Progenitor cell of endocrine pancreas (in vitro differentiated cells): ENCODE measurements at regions not wholly inside any gene's neighbourhood (a gene's known extent, or its start where the extent isn't known, plus 50 kb on each side); places are given as distances from the start of the nearest gene placed in this dataset.
"Not testable (repeated sequence)": the region's sequence is repeated elsewhere in the genome, so short reads cannot be mapped to it uniquely, and the experiment has no call there.

ENCODE experiments used
- DNase-seq: peaks from one replicate; pipeline ENCODE4 v3.0.0; 2021; ENCODE audit warnings: low spot score; ENCODE audit not compliant: unreplicated experiment
- H3K27ac Mint-ChIP-seq: 2 replicates; pipeline ENCODE4 v1.8.0; 2021; ENCODE audit warnings: mild to moderate bottlenecking, moderate library complexity, mixed read lengths
- H3K27me3 Mint-ChIP-seq: 2 replicates; pipeline ENCODE4 v1.8.0; 2021; ENCODE audit warnings: mixed read lengths
- H3K36me3 Mint-ChIP-seq: 2 replicates; pipeline ENCODE4 v1.8.0; 2022; ENCODE audit warnings: mixed read lengths; ENCODE audit not compliant: insufficient read depth
- H3K4me1 Mint-ChIP-seq: 2 replicates; pipeline ENCODE4 v1.8.0; 2021; ENCODE audit warnings: low read depth, mixed read lengths
- H3K4me3 Mint-ChIP-seq: 2 replicates; pipeline ENCODE4 v1.8.0; 2021; ENCODE audit warnings: low read depth, mild to moderate bottlenecking, moderate library complexity, mixed read lengths
- H3K9me3 Mint-ChIP-seq: 2 replicates; pipeline ENCODE4 v1.8.0; 2021; ENCODE audit warnings: low read depth, mixed read lengths
- TF ChIP-seq, protein P1 (sequence below): fragments of 200-600 bp; sonication (generic); IDR thresholded peaks from one replicate; pipeline ENCODE4 v1.5.0; 2021; ENCODE audit warnings: antibody characterized with exemption, mild to moderate bottlenecking; ENCODE audit not compliant: unreplicated experiment

DNA sequence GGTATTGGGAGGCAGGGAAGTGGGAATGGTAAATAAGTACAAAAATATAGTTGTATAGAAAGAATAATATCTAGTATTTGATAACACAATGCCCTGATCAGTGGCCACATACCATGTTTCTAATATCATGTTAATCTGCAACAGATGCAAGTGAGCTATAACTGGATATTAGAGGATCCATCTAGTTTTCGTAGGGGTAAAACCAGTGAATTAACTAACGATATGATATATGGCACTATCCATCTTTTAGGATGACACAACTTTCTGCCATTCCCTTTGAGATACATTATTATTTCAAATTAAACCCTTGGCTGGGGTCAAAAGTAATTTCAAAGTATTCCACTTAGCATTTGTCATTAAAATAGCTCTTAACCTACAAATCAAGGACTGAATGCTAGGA, 1686.2 kb downstream of the SLITRK1 start:
- Mint-ChIP-seq H3K36me3 (no peaks in the 10 kb centered on the region), H3K27me3 (no peaks in the 10 kb centered on the region), H3K4me1 (no peaks in the 10 kb centered on the region), H3K9me3 (no peaks in the 10 kb centered on the region), H3K4me3 (no peak overlapping the region), H3K27ac (no peak overlapping the region)
- DNase-seq: no peak
- TF ChIP-seq, protein P1, sequence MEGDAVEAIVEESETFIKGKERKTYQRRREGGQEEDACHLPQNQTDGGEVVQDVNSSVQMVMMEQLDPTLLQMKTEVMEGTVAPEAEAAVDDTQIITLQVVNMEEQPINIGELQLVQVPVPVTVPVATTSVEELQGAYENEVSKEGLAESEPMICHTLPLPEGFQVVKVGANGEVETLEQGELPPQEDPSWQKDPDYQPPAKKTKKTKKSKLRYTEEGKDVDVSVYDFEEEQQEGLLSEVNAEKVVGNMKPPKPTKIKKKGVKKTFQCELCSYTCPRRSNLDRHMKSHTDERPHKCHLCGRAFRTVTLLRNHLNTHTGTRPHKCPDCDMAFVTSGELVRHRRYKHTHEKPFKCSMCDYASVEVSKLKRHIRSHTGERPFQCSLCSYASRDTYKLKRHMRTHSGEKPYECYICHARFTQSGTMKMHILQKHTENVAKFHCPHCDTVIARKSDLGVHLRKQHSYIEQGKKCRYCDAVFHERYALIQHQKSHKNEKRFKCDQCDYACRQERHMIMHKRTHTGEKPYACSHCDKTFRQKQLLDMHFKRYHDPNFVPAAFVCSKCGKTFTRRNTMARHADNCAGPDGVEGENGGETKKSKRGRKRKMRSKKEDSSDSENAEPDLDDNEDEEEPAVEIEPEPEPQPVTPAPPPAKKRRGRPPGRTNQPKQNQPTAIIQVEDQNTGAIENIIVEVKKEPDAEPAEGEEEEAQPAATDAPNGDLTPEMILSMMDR: no peak

DNA sequence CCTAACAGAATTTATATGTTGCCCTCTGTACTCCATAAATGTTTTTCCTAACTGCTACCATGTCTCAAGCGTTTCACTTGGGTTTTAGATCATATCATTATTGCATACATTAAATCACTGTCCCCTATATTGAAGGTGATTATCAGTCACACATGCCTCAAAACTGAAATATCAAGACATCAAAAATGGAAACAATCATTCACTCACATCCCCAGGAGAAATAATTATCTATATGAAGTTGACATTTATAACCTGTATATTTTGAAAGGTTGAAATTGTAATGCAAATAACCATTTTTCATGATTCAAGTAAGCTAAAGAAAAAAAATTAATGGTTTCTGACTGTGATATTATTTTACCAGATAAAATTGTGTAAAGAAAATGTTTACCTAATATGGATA, 1695.0 kb downstream of the SLITRK1 start:
- TF ChIP-seq, protein P1: no peak
- Mint-ChIP-seq H3K9me3 (no peaks in the 10 kb centered on the region), H3K36me3 (no peaks in the 10 kb centered on the region), H3K27me3 (no peaks in the 10 kb centered on the region), H3K4me3 (no peak overlapping the region), H3K4me1 (peaks cover 3% of the 10 kb centered on the region), H3K27ac (no peak overlapping the region)
- no peak for DNase-seq

DNA sequence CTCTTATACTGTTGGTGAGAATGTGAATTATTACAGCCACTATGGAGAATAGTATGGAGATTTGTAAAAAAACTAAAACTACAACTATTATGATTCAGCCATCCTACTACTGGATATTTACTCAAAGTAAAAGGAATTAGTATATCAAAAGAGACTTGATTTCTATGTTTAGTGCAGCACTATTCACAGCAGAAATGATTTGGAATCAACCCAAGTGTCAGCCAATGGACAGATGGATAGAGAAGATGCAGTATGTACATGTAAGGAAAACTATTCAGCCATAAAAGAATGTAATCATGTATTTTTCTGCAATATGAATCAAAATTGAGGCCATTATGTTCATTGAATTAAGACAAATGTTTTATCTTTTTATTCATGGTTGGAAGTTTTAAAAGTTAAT, 1705.5 kb downstream of the SLITRK1 start:
- Mint-ChIP-seq H3K27ac (no peak overlapping the region), H3K9me3 (peaks cover 14% of the 10 kb centered on the region), H3K4me3 (no peak overlapping the region), H3K36me3 (no peaks in the 10 kb centered on the region), H3K27me3 (no peaks in the 10 kb centered on the region), H3K4me1 (peaks cover 2% of the 10 kb centered on the region)
- TF ChIP-seq, protein P1: no peak
- DNase-seq: no peak

DNA sequence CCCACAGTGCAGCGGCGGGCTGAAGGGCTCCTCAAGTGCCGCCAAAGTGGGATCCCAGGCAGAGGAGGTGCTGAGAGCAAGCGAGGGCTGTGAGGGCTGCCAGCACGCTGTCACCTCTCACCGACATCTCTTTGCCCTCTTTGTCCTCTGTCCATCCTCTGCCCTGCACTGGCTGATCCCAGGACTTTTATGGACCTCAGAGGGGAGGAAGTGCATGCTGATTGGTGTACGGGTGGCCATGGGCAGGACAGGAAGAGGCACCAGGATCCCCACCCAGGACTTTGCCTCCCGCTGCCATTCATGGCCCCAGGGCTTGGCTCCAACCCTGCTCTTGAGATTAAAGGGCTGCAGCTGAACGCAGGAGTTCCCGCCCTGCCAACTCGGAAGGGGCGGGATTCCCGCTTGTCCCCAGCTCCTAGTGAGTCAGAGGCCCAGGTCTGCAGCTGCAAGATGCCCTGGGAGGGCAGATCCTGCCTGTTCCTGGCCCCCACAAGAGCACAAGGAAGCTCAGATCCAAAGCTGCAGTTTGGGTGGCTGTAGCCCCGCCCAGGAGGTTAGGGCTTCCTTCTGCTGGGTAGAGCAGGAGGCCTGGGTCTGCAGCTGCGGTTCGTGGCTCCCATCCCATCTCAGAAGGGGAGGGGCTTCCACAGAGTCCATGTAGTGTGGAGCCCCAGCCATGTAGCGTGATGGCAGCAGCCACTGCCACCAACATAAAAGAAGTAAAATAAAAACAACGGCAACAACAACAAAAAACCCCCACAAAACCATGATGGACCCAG, 1716.7 kb downstream of the SLITRK1 start:
- Mint-ChIP-seq H3K27ac (no peak overlapping the region), H3K4me1 (no peaks in the 10 kb centered on the region), H3K4me3 (no peak overlapping the region), H3K36me3 (peaks cover 2% of the 10 kb centered on the region), H3K9me3 (peaks cover 15% of the 10 kb centered on the region), H3K27me3 (no peaks in the 10 kb centered on the region)
- DNase-seq: no peak
- TF ChIP-seq, protein P1: no peak

DNA sequence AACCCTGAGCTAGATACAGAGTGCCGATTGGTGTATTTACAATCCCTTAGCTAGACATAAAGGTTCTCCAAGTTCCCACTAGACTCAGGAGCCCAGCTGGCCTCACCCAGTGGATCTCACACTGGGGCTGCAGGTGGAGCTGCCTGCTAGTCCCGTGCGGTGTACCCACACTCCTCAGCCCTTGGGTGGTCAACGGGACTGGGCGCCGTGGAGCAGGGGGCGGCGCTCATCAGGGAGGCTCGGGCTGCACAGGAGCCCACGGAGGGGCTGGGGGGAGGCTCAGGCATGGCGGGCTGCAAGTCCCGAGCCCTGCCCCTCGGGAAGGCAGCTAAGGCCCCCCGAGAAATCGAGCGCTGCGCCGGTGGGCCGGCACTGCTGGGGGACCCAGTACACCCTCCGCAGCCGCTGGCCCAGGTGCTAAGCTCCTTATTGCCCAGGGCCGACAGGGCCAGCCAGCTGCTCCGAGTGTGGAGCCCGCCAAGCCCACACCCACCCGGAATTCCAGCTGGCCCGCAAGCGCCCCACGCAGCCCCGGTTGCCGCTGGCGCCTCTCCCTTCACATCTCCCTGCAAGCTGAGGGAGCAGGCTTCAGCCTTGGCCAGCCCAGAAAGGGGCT, 1717.4 kb downstream of the SLITRK1 start:
- H3K27me3 Mint-ChIP-seq, DNase-seq, H3K36me3 Mint-ChIP-seq, H3K4me3 Mint-ChIP-seq, H3K27ac Mint-ChIP-seq, H3K4me1 Mint-ChIP-seq: not testable (repeated sequence)
- H3K9me3 Mint-ChIP-seq: peaks cover 15% of the 10 kb centered on the region

DNA sequence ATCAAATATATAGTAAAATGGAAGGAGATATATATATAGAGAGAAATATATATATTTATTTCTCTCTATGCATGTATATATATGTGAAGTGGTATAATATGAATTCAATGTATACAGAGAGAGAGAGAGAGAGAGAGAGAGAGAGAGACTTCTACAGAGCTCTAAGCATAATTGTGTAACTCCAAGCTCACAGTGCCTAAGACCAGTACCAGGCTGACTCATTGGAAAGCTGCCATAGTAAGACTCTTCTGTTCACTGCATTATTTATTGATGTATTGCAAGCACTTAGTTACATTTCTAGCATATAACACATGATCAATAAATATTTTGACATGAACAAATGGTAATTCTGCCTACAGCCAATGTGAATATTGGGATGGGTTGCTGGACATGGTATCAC, 1734.7 kb downstream of the SLITRK1 start:
- H3K4me3 Mint-ChIP-seq: no peak overlapping the region
- no peak for DNase-seq
- no peaks in the 10 kb centered on the region for H3K36me3 Mint-ChIP-seq
- no peaks in the 10 kb centered on the region for H3K27me3 Mint-ChIP-seq
- H3K4me1 Mint-ChIP-seq: no peaks in the 10 kb centered on the region
- no peak overlapping the region for H3K27ac Mint-ChIP-seq
- no peaks in the 10 kb centered on the region for H3K9me3 Mint-ChIP-seq
- TF ChIP-seq, protein P1: no peak
